H1 (cell line): ENCODE measurements at regions not wholly inside any gene's neighbourhood (a gene's known extent, or its start where the extent isn't known, plus 50 kb on each side); places are given as distances from the start of the nearest gene placed in this dataset.

Experiments
- CTCF ChIA-PET: fragments of 300-600 bp; sonication (Branson Sonifier 250); formaldehyde crosslinking; loops from one replicate; lab custom pipeline; 2021; ENCODE audit not compliant: partially characterized antibody; lab: Charles Lee
- POLR2A ChIA-PET: fragments of 300-600 bp; sonication (Branson Sonifier 250); formaldehyde crosslinking; loops from one replicate; lab custom pipeline; 2021; ENCODE audit warnings: inconsistent platforms; ENCODE audit not compliant: partially characterized antibody; lab: Charles Lee
- DNase-seq, 2 experiments: peaks; one replicate each; pipeline versions ENCODE4 v3.0.0 to v3.0.0-alpha.2; 2010 to 2022; ENCODE audit warnings: low spot score in 2 of 2, low read depth in 1 of 2, mixed read lengths in 1 of 2
- FAIRE-seq: peaks from 2 replicates; lab custom pipeline; 2011; peaks lifted over from hg19 to GRCh38; lab: Jason Lieb, UNC
- H2AFZ ChIP-seq: 2 replicates; pipeline ENCODE4 v1.8.1; 2012; ENCODE audit warnings: low read length, inconsistent platforms
- H2AK5ac ChIP-seq: 2 replicates; pipeline ENCODE4 v1.6.1; 2013; ENCODE audit warnings: low read depth, low read length
- H2BK120ac ChIP-seq: replicated peaks from 2 replicates; pipeline ENCODE3; 2013; ENCODE audit warnings: low read depth, low read length, inconsistent platforms
- H2BK12ac ChIP-seq: 2 replicates; pipeline ENCODE4 v1.6.1; 2013; ENCODE audit warnings: low read depth, low read length
- H2BK15ac ChIP-seq: 2 replicates; pipeline ENCODE4 v1.6.1; 2013; ENCODE audit warnings: low read length
- H2BK20ac ChIP-seq: 2 replicates; pipeline ENCODE4 v1.6.1; 2013; ENCODE audit warnings: low read length
- H2BK5ac ChIP-seq: 2 replicates; pipeline ENCODE4 v1.6.1; 2013; ENCODE audit warnings: low read depth, low read length
- H3K14ac ChIP-seq: 2 replicates; pipeline ENCODE4 v1.6.1; 2013; ENCODE audit warnings: inconsistent platforms; ENCODE audit not compliant: insufficient read length
- H3K18ac ChIP-seq: 2 replicates; pipeline ENCODE4 v1.6.1; 2013; ENCODE audit warnings: low read length; ENCODE audit errors: extremely low read depth
- H3K23ac ChIP-seq: 2 replicates; pipeline ENCODE4 v1.6.1; 2013; ENCODE audit warnings: inconsistent platforms; ENCODE audit not compliant: insufficient read length
- H3K23me2 ChIP-seq: 2 replicates; pipeline ENCODE4 v1.6.1; 2013; ENCODE audit warnings: low read depth, low read length
- H3K27ac ChIP-seq: 2 replicates; pipeline ENCODE4 v1.6.1; 2011; ENCODE audit warnings: low read depth, low read length, inconsistent platforms
- H3K27me3 ChIP-seq, 4 experiments: replicated peaks in 1 of 4; 1 replicate in 1 of 4; 2 replicates in 3 of 4; pipeline versions ENCODE4 v1.6.1 to v1.8.1; 2011 to 2013; ENCODE audit warnings: low read length in 3 of 4, mild to moderate bottlenecking in 3 of 4, inconsistent platforms in 2 of 4, mixed read lengths in 2 of 4, moderate library complexity in 1 of 4; ENCODE audit not compliant: control insufficient read depth in 3 of 4, insufficient read depth in 3 of 4; ENCODE audit errors: extremely low read depth in 1 of 4
- H3K36me3 ChIP-seq, 4 experiments: 2 replicates each; pipeline versions ENCODE4 v1.6.1 to v1.8.1; 2011 to 2013; ENCODE audit warnings: mild to moderate bottlenecking in 4 of 4, low read length in 3 of 4, moderate library complexity in 2 of 4, control low read depth in 1 of 4, inconsistent platforms in 1 of 4; ENCODE audit not compliant: insufficient read depth in 4 of 4, control insufficient read depth in 2 of 4
- H3K4ac ChIP-seq: replicated peaks from 2 replicates; pipeline ENCODE3; 2013; ENCODE audit warnings: low read length, low read depth, mixed read lengths, inconsistent platforms; ENCODE audit not compliant: insufficient read length
- H3K4me1 ChIP-seq, 4 experiments: replicated peaks in 1 of 4; 1 replicate in 1 of 4; 2 replicates in 3 of 4; pipeline versions ENCODE4 v1.6.1 to v1.8.1; 2011 to 2013; ENCODE audit warnings: low read length in 3 of 4, inconsistent platforms in 2 of 4, mixed read lengths in 1 of 4; ENCODE audit not compliant: insufficient read depth in 4 of 4, control insufficient read depth in 3 of 4
- H3K4me2 ChIP-seq, 2 experiments: 2 replicates each; pipeline versions ENCODE4 v1.6.1 to v1.8.1; 2011 to 2013; ENCODE audit warnings: low read depth in 2 of 2, low read length in 2 of 2, control low read depth in 1 of 2, inconsistent platforms in 1 of 2, mild to moderate bottlenecking in 1 of 2; ENCODE audit not compliant: insufficient read depth in 1 of 2
- H3K4me3 ChIP-seq, 4 experiments: fragments of 200-600, 300-600 bp in 1 of 4; sonication (generic), shearing (Covaris generic), sonication (Bioruptor Twin) in 1 of 4; 2 replicates each; pipeline versions ENCODE4 v1.5.1 to v1.8.1; 2011 to 2016; ENCODE audit warnings: low read length in 4 of 4, low read depth in 3 of 4, control low read depth in 2 of 4, inconsistent platforms in 2 of 4, mild to moderate bottlenecking in 2 of 4, mixed read lengths in 1 of 4, moderate library complexity in 1 of 4; ENCODE audit not compliant: insufficient read depth in 2 of 4; ENCODE audit errors: extremely low read depth in 1 of 4
- H3K56ac ChIP-seq: replicated peaks from 2 replicates; pipeline ENCODE3; 2013; ENCODE audit warnings: low read depth, mild to moderate bottlenecking, mixed read lengths, low read length, inconsistent platforms; ENCODE audit not compliant: insufficient read length
- H3K79me1 ChIP-seq: 2 replicates; pipeline ENCODE4 v1.6.1; 2013; ENCODE audit warnings: low read depth, low read length, control low read depth
- H3K79me2 ChIP-seq, 2 experiments: 2 replicates each; pipeline versions ENCODE4 v1.6.1 to v1.8.1; 2012 to 2013; ENCODE audit warnings: low read length in 2 of 2, mild to moderate bottlenecking in 2 of 2, inconsistent platforms in 1 of 2; ENCODE audit not compliant: insufficient read depth in 2 of 2, control insufficient read depth in 1 of 2
- H3K9ac ChIP-seq, 4 experiments: replicated peaks in 1 of 4; 1 replicate in 1 of 4; 2 replicates in 3 of 4; pipeline versions ENCODE4 v1.6.1 to v1.8.1; 2011 to 2013; ENCODE audit warnings: low read depth in 3 of 4, low read length in 3 of 4, control low read depth in 2 of 4, mild to moderate bottlenecking in 2 of 4, moderate library complexity in 2 of 4, inconsistent platforms in 1 of 4; ENCODE audit errors: extremely low read depth in 1 of 4
- H3K9me3 ChIP-seq, 2 experiments: 2 replicates each; pipeline versions ENCODE4 v1.6.1 to v1.8.1; 2012 to 2013; ENCODE audit warnings: mild to moderate bottlenecking in 2 of 2, moderate library complexity in 2 of 2, control low read depth in 1 of 2, inconsistent platforms in 1 of 2, low read depth in 1 of 2, low read length in 1 of 2, mixed read lengths in 1 of 2; ENCODE audit not compliant: insufficient read depth in 2 of 2
- H4K20me1 ChIP-seq, 2 experiments: replicated peaks in 1 of 2; 2 replicates each; pipeline versions ENCODE3 to v1.8.1; 2011 to 2013; ENCODE audit warnings: inconsistent platforms in 2 of 2, low read length in 2 of 2, mild to moderate bottlenecking in 1 of 2; ENCODE audit not compliant: insufficient read depth in 2 of 2, control insufficient read depth in 1 of 2
- H4K5ac ChIP-seq: 2 replicates; pipeline ENCODE4 v1.6.1; 2013; ENCODE audit warnings: low read length, low read depth, mixed read lengths, inconsistent platforms; ENCODE audit not compliant: insufficient read length
- H4K8ac ChIP-seq: 2 replicates; pipeline ENCODE4 v1.8.0; 2013; ENCODE audit warnings: mild to moderate bottlenecking, moderate library complexity, low read length, inconsistent platforms; ENCODE audit not compliant: insufficient read depth; ENCODE audit errors: extremely low read depth
- H4K91ac ChIP-seq: replicated peaks from 2 replicates; pipeline ENCODE3; 2013; ENCODE audit warnings: low read length, mixed read lengths, inconsistent platforms; ENCODE audit not compliant: insufficient read length
- MAFK ChIP-seq: IDR thresholded peaks from 2 replicates; pipeline ENCODE4 v1.6.1; 2012; ENCODE audit warnings: low read depth, mild to moderate bottlenecking, improper control_type of control experiment, low read length
- RAD21 ChIP-seq, 2 experiments: IDR thresholded peaks in 1 of 2; conservative IDR thresholded peaks in 1 of 2; 2 replicates each; pipeline ENCODE4 v1.6.1; 2011; ENCODE audit warnings: low read depth in 2 of 2, low read length in 2 of 2, improper control_type of control experiment in 1 of 2, inconsistent platforms in 1 of 2, mild to moderate bottlenecking in 1 of 2, moderate library complexity in 1 of 2
- WGBS, 2 experiments: shearing (Covaris generic) in 1 of 2; methylation state at CpG; one replicate each; pipeline versions ENCODE4 v1.1.6 to v1.1.7; 2013 to 2015; ENCODE audit warnings: low lambda C conversion rate in 2 of 2, mixed read lengths in 2 of 2, inconsistent platforms in 1 of 2, low coverage in 1 of 2, missing lambda C conversion rate in 1 of 2; ENCODE audit not compliant: insufficient replicate concordance in 2 of 2, insufficient coverage in 1 of 2, insufficient read length in 1 of 2; ENCODE audit errors: extremely low coverage in 1 of 2, missing lambda C conversion rate in 1 of 2; 5-methylcytosine and 5-hydroxymethylcytosine counted together

DNA sequence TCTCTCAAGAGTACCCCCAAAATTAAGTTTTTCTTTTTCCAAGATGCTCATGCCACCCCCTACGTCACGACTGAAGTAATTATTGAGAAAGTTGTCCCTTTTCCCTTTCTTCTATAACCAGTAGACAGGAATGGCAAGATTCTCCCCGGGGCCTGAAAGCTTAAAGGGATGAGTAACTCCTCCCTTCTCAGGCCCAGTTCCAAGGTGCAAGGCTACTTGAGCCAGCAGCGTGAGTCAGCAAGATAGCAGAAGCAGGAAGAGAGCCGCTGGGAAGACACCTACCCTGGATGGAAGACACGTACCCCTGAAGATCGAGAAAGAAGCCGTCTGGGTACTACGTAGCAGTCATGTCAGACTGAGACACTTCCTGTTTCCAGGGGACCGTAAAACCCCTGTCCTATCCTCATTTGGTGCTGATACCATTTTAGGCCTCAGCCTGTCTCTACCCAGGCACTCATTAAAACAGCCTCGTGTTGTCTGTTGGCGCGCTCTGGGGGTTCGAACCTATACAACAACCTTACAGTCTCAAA is 241.0 kb downstream of the ADGRG6 start:
- no peaks in the 10 kb centered on the region for H3K79me1 ChIP-seq
- H3K9me3 ChIP-seq: no peaks in the 10 kb centered on the region
- no peaks in the 10 kb centered on the region for H3K79me2 ChIP-seq
- no peak overlapping the region for H3K56ac ChIP-seq
- H3K4me2 ChIP-seq: no peak overlapping the region
- H4K8ac ChIP-seq: no peak overlapping the region
- no peak overlapping the region for H2BK12ac ChIP-seq
- 94% methylated on average over 14 of the region's 14 CpGs; no CpG with 5 or more reads in 1 of the 2 experiments for WGBS, 2 experiments
- H3K36me3 ChIP-seq: no peaks in the 10 kb centered on the region
- H4K91ac ChIP-seq: no peak overlapping the region
- ChIA-PET CTCF (no interaction called here), POLR2A (no interaction called here)
- no peaks in the 10 kb centered on the region for H4K20me1 ChIP-seq
- H3K23me2 ChIP-seq: no peaks in the 10 kb centered on the region
- no peak overlapping the region for H2AK5ac ChIP-seq
- no peak overlapping the region for H2BK15ac ChIP-seq
- H3K4me1 ChIP-seq: no peaks in the 10 kb centered on the region
- H3K4ac ChIP-seq: no peak overlapping the region
- H4K5ac ChIP-seq: no peak overlapping the region
- no peak overlapping the region for H2BK5ac ChIP-seq
- no peak overlapping the region for H3K4me3 ChIP-seq
- DNase-seq: no peak
- no peak overlapping the region for H2BK20ac ChIP-seq
- no peak overlapping the region for H3K14ac ChIP-seq
- FAIRE-seq: no peak
- H3K9ac ChIP-seq: no peak overlapping the region
- no peak overlapping the region for H2BK120ac ChIP-seq
- no peak overlapping the region for H3K23ac ChIP-seq
- H3K18ac ChIP-seq: no peak overlapping the region
- H2AFZ ChIP-seq: peak overlapping the region; percentile 22; the same call in 1 of the 2 replicates
- TF ChIP-seq RAD21 (IDR thresholded peaks at IDR 0.05 in 1 of 2, conservative IDR thresholded peaks at IDR 0.05 in 1 of 2; ENCODE audit: low read depth in 2 of 2, low read length in 2 of 2) (peak; percentile 9 to 20; a peak in 2 of 4 replicates), MAFK (no peak)
- no peak overlapping the region for H3K27ac ChIP-seq
- H3K27me3 ChIP-seq: no peaks in the 10 kb centered on the region
